ENCODE measurements at regions not wholly inside any gene's neighbourhood (a gene's known extent, or its start where the extent isn't known, plus 50 kb on each side); places are given as distances from the start of the nearest gene placed in this dataset.

- no peak for DNase-seq
Measured at GRCh38 chr10:33396938-33397337, 62.5 kb upstream of the NRP1 start.

GRCh38 chr10:33396279-33396678 lies 61.8 kb upstream of the NRP1 start:
- DNase-seq, result no peak

DNA sequence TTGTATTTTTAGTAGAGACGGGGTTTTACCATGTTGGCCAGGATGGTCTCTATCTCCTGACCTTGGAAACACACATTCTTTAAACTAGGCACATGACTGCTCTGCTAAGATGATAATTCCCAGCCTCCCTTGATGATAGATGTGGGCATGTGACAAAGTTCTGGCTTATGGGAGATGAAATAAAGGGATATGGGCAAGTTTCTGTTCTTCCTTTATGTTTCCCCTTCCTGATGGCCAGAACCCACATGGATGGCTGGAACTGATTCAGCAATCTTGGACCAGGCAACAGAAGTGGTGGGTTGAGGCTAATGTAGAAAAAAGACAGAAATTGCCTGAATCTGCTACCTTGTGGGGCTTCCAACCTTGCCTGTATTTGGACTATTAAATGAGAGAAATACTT lies 60.7 kb upstream of the NRP1 start:
- DNase-seq, result no peak

GRCh38 chr10:33392706-33393105 lies 58.2 kb upstream of the NRP1 start:
- no peak for DNase-seq

DNA sequence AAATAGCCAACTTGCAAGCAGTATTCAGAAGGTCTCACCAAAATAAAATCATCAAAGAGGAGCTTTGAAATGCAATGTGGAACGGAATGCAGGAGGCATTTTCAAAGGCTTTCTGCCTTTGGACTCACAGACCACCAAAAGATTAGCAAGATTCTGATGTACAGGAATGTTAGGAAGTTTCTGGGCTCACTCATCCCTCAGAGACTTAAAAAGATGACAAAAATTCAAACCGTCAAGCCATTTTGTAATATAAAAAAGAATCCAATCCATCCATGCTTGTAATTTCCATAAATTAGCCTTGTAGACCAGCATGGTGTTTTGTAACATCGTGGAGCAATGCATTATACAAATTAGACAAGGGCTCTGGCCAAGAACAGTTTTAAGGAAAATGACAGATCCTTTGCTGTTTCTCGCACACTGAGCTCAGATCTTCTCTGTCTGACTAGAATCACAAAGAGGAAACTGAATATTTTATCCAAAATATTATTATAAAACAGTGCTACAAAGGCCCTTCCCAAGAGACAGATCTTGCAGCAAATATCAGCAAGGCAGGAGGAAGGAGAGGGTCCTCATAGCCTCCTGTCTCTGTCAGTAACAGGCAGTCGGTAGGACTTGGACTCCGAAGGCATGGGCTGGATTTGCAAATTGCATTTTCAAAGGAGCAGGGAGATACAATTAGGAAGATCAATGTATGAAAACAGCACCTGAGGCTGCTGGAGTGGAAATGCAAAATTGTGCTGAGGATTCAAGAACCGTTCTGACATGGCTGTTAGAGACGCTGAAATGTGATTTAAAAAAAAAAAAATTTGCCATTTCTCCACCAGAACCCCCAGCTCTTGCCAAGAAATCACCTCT lies 57.4 kb upstream of the NRP1 start:
- DNase-seq, result no peak

DNA sequence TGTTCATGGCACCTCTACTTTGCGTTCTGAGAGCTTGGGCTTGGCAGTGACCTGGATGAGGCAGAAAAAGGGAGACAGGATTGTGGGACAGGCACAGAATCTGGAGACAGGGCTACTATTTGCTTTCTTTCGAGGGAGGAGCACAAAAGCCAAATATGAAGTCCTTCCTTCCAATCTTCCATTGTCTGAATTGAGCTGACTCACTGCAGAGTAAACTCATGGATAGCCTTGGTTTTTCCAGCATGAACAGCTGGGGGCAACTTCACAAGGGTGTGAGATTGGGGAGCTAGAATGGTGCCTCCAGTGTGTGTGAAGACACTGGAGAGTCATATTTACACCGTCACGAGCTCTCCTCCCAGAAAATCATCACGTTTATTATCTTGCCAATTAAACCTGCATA lies 55.6 kb upstream of the NRP1 start:
- DNase-seq, result no peak

DNA sequence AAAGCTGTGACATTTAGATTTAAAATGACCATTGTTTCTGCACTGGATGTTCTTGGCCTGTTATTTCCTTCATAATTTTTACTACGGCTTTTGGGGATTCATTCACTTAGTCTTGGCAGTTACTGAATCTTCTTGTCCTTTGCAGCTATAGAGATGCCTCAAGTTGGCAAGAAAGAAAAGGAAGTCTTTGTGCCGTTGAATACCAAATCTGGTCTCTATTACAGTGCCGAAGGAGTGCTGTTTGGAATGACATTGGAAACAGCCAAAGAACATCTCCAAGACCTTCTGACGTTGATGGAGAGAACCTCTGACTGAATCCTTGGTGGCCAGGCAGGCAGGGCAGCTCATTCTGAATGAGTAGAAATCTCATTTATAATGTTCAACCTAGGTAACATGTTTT lies 54.3 kb upstream of the NRP1 start:
- DNase-seq, result no peak

DNA sequence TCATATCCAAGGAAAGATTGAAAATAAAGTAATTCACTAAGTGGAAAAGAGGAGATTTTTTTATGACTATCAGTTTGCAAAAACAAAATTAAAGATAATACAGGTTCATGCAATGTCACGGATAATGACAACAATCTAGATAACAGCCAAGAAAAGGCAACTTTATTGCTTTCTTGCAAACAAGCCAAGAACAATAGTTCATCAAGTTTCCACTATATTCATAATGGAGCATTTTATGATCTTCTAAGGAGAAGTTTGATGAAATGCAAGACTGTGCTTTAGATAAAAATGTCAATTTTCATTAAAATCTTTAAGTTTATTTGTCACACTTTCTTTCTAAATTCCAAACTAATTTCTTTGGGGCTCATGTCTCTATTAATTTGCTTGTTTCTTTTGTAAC lies 53.9 kb upstream of the NRP1 start:
- no peak for DNase-seq

DNA sequence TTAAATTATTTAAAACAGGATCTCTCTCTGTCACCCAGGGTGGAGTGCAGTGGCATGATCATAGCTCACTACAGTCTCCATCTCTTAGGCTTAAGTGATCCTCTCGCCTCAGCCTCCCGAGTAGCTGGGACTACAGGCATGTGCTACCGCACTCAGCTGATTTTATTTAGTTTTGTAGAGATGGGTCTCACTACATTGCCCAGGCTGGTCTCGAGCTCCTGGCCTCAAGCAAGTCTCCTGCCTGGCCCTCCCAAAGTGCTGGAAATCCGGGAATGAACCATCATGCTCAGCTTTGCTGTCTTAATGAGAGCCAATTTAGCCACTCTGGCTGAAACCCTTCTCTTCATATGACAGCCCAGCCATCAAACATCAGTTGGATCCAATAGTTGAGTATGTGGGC lies 53.3 kb upstream of the NRP1 start:
- DNase-seq, result no peak

GRCh38 chr10:33386926-33387325 lies 52.5 kb upstream of the NRP1 start:
- no peak for DNase-seq

- no peak for DNase-seq
Measured at GRCh38 chr10:33385686-33386085, 51.2 kb upstream of the NRP1 start.

GRCh38 chr10:33385015-33385414 lies 50.5 kb upstream of the NRP1 start:
- DNase-seq, result no peak

Data from NCI-H446 (cell line).